ENCODE measurements at regions not wholly inside any gene's neighbourhood (a gene's known extent, or its start where the extent isn't known, plus 50 kb on each side); places are given as distances from the start of the nearest gene placed in this dataset.

GRCh38 chr3:152619691-152620090 is 215.2 kb upstream of the P2RY1 start:
- TF ChIP-seq CTCF (IDR thresholded peaks at IDR 0.05) (no peak), POLR2A (IDR thresholded peaks at IDR 0.05) (no peak)

All from thyroid gland (tissue), 4 donors.